ENCODE measurements at regions not wholly inside any gene's neighbourhood (a gene's known extent, or its start where the extent isn't known, plus 50 kb on each side); places are given as distances from the start of the nearest gene placed in this dataset.

DNA sequence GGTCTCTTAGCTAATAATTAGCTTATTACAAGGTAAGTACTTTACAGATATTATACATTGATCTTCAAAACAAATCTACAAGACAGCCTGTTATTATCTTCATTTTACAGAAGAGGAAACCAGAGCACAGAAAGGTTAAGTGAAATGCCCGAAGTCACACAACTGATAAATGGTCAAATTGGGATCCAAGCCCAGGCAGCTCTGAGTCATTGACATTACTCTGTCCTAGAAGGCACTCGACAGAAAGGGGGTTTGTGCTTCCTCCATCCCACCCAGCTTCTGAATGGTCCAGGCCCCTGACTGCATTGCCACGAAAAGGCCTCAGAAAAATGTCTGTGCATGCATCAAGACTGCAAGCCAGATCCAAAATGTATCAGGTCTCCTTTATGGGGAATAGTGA, 81.3 kb upstream of the ZNF438 start:
- TF ChIP-seq FOXA1 (IDR thresholded peaks at IDR 0.05), result no peak
- no peak for TF ChIP-seq L3MBTL2 (conservative IDR thresholded peaks at IDR 0.05)
- TF ChIP-seq SP1 (IDR thresholded peaks at IDR 0.05), result no peak
- no peak for TF ChIP-seq CTBP1 (IDR thresholded peaks at IDR 0.05; ENCODE audit: borderline replicate concordance)
- no peak for TF ChIP-seq TARDBP (IDR thresholded peaks at IDR 0.05)
- no peak for TF ChIP-seq BHLHE40 (IDR thresholded peaks at IDR 0.05; ENCODE audit: borderline replicate concordance)
- no peak for TF ChIP-seq HDGF (IDR thresholded peaks at IDR 0.05; ENCODE audit: borderline replicate concordance)
- no peak for TF ChIP-seq ELF4 (IDR thresholded peaks at IDR 0.05)
- no peak for TF ChIP-seq FOXM1 (IDR thresholded peaks at IDR 0.05; ENCODE audit: borderline replicate concordance)

Measured in HEK293T (cell line).